Keratinocyte (primary cell): ENCODE measurements at regions not wholly inside any gene's neighbourhood (a gene's known extent, or its start where the extent isn't known, plus 50 kb on each side); places are given as distances from the start of the nearest gene placed in this dataset.

ENCODE experiments used
- CTCF ChIP-seq, 3 experiments: IDR thresholded peaks in 1 of 3; conservative IDR thresholded peaks in 1 of 3; optimal IDR thresholded peaks in 1 of 3; 2 replicates in 2 of 3; 3 replicates in 1 of 3; pipeline versions ENCODE3 to v1.5.1; 2011; ENCODE audit warnings: low read length in 3 of 3, mild to moderate bottlenecking in 3 of 3, moderate library complexity in 2 of 3, control low read depth in 1 of 3, inconsistent platforms in 1 of 3; ENCODE audit not compliant: insufficient read depth in 2 of 3; ENCODE audit errors: extremely low read depth in 1 of 3
- EZH2 ChIP-seq: IDR thresholded peaks from one replicate; pipeline ENCODE4 v1.6.1; 2012; ENCODE audit warnings: inconsistent platforms, mild to moderate bottlenecking, low read length, moderate library complexity

- no peak for TF ChIP-seq CTCF (optimal IDR thresholded peaks at IDR 0.05 in 1 of 3, IDR thresholded peaks at IDR 0.05 in 1 of 3, conservative IDR thresholded peaks at IDR 0.05 in 1 of 3; ENCODE audit: extremely low read depth in 1 of 3, insufficient read depth in 2 of 3, low read length in 3 of 3)
- no peak for TF ChIP-seq EZH2
Measured at GRCh38 chr11:111011275-111011594, 234.3 kb upstream of the POU2AF2 start.
